ENCODE measurements at regions not wholly inside any gene's neighbourhood (a gene's known extent, or its start where the extent isn't known, plus 50 kb on each side); places are given as distances from the start of the nearest gene placed in this dataset.

GRCh38 chr1:22204989-22205913 is 62.4 kb upstream of the WNT4 start:
- peak; percentile 82 for TF ChIP-seq MAX (IDR thresholded peaks at IDR 0.05)
- TF ChIP-seq, protein P1, sequence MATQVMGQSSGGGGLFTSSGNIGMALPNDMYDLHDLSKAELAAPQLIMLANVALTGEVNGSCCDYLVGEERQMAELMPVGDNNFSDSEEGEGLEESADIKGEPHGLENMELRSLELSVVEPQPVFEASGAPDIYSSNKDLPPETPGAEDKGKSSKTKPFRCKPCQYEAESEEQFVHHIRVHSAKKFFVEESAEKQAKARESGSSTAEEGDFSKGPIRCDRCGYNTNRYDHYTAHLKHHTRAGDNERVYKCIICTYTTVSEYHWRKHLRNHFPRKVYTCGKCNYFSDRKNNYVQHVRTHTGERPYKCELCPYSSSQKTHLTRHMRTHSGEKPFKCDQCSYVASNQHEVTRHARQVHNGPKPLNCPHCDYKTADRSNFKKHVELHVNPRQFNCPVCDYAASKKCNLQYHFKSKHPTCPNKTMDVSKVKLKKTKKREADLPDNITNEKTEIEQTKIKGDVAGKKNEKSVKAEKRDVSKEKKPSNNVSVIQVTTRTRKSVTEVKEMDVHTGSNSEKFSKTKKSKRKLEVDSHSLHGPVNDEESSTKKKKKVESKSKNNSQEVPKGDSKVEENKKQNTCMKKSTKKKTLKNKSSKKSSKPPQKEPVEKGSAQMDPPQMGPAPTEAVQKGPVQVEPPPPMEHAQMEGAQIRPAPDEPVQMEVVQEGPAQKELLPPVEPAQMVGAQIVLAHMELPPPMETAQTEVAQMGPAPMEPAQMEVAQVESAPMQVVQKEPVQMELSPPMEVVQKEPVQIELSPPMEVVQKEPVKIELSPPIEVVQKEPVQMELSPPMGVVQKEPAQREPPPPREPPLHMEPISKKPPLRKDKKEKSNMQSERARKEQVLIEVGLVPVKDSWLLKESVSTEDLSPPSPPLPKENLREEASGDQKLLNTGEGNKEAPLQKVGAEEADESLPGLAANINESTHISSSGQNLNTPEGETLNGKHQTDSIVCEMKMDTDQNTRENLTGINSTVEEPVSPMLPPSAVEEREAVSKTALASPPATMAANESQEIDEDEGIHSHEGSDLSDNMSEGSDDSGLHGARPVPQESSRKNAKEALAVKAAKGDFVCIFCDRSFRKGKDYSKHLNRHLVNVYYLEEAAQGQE (IDR thresholded peaks at IDR 0.05; ENCODE audit: low read depth) = no peak
- TF ChIP-seq CREB1 (IDR thresholded peaks at IDR 0.05; ENCODE audit: low read depth) = no peak
- TF ChIP-seq TCF12 (IDR thresholded peaks at IDR 0.05; ENCODE audit: low read depth) = no peak
- no peak for TF ChIP-seq CEBPB (IDR thresholded peaks at IDR 0.05)

Data from Ishikawa (cell line).